ENCODE measurements at regions not wholly inside any gene's neighbourhood (a gene's known extent, or its start where the extent isn't known, plus 50 kb on each side); places are given as distances from the start of the nearest gene placed in this dataset.

DNA sequence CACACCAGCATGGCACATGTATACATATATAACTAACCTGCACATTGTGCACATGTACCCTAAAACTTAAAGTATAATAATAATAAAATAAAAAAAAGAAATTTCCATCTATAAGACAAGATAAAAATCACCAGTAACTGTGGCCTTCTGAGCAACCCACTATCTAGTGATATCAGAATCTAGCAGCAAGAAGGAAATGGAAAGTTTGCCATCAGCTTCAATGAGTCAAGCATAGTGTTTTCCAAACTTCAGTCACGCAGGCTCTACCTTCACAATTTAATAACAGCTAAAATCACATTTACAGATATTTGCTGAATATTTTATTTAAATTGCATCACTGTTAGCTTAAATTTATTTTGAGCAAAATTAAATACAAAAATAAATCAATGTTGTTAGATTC lies 345.3 kb upstream of the CD180 start:
- Histone ChIP-seq H3K27ac (no peak overlapping the region), H3K4me1 (no peaks in the 10 kb centered on the region), H3K36me3 (no peaks in the 10 kb centered on the region), H3K27me3 (no peaks in the 10 kb centered on the region), H3K9me3 (no peaks in the 10 kb centered on the region), H3K4me3 (no peak overlapping the region)
- TF ChIP-seq, protein P1, sequence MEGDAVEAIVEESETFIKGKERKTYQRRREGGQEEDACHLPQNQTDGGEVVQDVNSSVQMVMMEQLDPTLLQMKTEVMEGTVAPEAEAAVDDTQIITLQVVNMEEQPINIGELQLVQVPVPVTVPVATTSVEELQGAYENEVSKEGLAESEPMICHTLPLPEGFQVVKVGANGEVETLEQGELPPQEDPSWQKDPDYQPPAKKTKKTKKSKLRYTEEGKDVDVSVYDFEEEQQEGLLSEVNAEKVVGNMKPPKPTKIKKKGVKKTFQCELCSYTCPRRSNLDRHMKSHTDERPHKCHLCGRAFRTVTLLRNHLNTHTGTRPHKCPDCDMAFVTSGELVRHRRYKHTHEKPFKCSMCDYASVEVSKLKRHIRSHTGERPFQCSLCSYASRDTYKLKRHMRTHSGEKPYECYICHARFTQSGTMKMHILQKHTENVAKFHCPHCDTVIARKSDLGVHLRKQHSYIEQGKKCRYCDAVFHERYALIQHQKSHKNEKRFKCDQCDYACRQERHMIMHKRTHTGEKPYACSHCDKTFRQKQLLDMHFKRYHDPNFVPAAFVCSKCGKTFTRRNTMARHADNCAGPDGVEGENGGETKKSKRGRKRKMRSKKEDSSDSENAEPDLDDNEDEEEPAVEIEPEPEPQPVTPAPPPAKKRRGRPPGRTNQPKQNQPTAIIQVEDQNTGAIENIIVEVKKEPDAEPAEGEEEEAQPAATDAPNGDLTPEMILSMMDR (IDR thresholded peaks at IDR 0.05) = no peak
- no peak for TF ChIP-seq POLR2A (IDR thresholded peaks at IDR 0.05)
- DNase-seq = no peak
- intact Hi-C loops (cut with DNase I; ENCODE audit: low total_unique reads) = no loop called here

DNA sequence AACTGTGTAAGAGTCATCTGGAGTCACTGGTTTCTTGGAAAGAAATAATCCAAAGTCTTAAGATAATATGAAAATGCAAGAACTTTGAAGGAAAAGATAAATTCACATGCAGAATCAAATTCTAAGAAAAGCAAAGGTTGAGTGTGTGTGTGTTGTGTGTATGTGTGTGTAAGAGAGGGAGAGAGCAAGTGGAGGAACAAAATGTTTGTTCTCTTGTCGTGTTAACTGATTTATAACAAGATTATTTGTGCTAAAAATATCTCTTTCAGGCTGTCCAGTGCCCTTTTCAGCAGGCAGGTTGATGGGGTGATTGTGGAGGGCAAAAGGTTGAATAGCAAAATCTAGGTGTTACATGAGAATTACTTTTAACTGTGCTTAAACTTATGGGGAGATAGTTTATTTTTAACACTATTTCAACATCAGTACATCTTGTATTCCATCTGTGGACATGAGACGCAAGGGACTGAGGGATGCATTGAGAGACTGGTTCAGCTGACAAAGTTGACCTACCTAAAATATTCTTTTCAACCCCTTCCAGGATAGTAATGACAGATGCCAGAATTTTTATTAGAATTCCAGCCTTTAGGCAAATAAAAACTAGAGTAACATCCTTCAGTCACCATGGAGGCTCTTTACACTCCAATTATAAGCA lies 342.4 kb upstream of the CD180 start:
- intact Hi-C loops (cut with DNase I; ENCODE audit: low total_unique reads) = no loop called here
- Histone ChIP-seq H3K36me3 (no peaks in the 10 kb centered on the region), H3K4me3 (no peak overlapping the region), H3K27me3 (no peaks in the 10 kb centered on the region), H3K9me3 (no peaks in the 10 kb centered on the region), H3K27ac (peak overlapping the region; percentile 88 to 90), H3K4me1 (no peaks in the 10 kb centered on the region)
- TF ChIP-seq, protein P1 (IDR thresholded peaks at IDR 0.05) = no peak
- no peak for TF ChIP-seq POLR2A (IDR thresholded peaks at IDR 0.05)
- DNase-seq = no peak

DNA sequence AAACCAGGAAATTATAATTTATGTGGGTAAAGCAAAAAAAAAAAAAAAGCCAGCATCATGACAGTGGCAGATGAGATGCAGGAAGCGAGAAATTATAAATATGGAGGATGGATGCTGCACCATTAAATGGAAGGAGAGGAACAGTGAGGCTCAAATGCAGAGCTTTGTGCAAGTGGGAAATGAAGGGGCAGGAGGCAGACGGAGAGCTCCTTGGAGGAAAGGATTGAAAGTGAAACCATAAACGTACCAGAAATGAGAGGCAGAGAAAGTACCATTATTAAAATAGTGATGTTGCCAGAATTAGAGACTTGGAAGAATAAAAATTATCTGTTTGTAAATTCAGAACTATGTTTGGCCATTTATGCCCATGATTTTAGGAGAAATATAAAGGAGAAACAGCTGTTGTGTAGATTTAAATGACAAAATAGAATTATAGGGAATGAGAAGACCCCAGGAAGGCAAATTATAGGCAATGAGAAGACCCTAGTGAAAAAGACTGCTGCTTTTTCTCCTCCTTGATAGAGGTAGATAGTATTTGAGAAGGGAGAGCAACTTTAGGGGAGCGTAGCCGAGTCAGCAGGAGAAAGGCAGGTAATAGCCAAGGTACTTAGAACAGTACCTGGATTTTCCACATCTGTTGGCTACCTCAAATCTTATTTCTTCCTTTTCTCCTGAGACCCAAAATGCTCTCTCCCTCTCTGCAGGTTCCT lies 341.0 kb upstream of the CD180 start:
- intact Hi-C loops (cut with DNase I; ENCODE audit: low total_unique reads) = no loop called here
- peak overlapping the region; percentile 88 to 90 for H3K27ac ChIP-seq
- H3K4me1 ChIP-seq = no peaks in the 10 kb centered on the region
- peak in 1 of 2 donors; percentile 29 for DNase-seq
- TF ChIP-seq, protein P1 (IDR thresholded peaks at IDR 0.05) = no peak
- TF ChIP-seq POLR2A (IDR thresholded peaks at IDR 0.05) = no peak
- H3K9me3 ChIP-seq = no peaks in the 10 kb centered on the region
- no peaks in the 10 kb centered on the region for H3K36me3 ChIP-seq
- H3K27me3 ChIP-seq = no peaks in the 10 kb centered on the region
- peak overlapping the region; percentile 21 to 23 for H3K4me3 ChIP-seq

DNA sequence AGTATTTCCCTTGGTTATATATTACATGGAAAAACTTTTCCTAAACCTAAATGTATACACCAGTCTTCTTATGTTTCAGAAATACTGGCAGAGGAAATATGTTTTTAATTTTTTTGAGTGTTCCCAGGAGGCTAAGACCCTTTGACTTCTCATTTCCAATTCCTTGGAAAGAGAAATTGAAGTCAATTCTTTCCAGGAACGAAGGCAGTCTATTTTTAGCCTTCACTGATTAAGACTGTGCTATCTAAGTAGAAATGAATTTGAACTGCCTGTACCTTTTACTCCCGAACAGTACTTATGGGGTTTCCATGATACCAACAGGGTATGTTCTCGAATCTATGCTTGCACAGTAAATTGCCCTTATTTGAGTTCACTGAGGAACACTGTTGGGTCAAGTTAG lies 340.3 kb upstream of the CD180 start:
- H3K27me3 ChIP-seq = no peaks in the 10 kb centered on the region
- H3K9me3 ChIP-seq = no peaks in the 10 kb centered on the region
- TF ChIP-seq POLR2A (IDR thresholded peaks at IDR 0.05) = no peak
- TF ChIP-seq, protein P1 (IDR thresholded peaks at IDR 0.05) = no peak
- no peaks in the 10 kb centered on the region for H3K4me1 ChIP-seq
- H3K36me3 ChIP-seq = no peaks in the 10 kb centered on the region
- DNase-seq = no peak
- peak overlapping the region in 1 of 2 donors; percentile 23 for H3K4me3 ChIP-seq
- intact Hi-C loops (cut with DNase I; ENCODE audit: low total_unique reads) = no loop called here
- H3K27ac ChIP-seq = peak overlapping the region; percentile 88 to 90

DNA sequence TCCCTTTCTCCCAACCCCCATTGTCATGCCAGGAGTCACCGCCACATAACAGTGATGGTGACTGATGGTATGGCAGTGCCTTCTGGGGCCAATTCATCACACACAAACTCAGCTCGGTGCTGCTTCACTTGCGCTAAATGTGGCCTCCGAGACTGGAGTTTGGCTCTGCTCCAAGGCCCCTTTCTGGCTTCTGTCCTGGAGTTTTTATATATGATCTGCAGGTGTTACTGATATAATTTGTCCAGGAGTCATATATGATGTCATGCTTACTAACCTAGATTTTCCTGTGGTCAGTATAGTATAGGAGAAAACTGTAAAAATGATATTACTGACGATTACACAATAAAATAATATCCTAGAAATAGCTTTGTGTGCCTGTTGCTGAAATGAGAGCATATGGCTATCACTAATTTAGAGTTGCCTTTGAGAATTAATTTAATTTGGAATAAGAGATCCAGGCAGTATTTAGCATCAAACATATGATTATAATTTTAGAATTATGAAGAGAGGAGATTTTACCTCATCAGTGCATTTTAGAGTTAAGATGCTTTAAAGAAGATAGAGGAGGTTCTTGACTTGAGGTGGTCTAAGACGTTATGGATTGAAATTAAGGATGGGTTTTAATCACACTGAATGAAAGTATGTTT lies 334.1 kb upstream of the CD180 start:
- no peak for TF ChIP-seq POLR2A (IDR thresholded peaks at IDR 0.05)
- TF ChIP-seq, protein P1 (IDR thresholded peaks at IDR 0.05) = no peak
- no peaks in the 10 kb centered on the region for H3K27me3 ChIP-seq
- H3K4me3 ChIP-seq = no peak overlapping the region
- no peak overlapping the region for H3K27ac ChIP-seq
- no peak for DNase-seq
- H3K9me3 ChIP-seq = no peaks in the 10 kb centered on the region
- intact Hi-C loops (cut with DNase I; ENCODE audit: low total_unique reads) = no loop called here
- no peaks in the 10 kb centered on the region for H3K36me3 ChIP-seq
- H3K4me1 ChIP-seq = no peaks in the 10 kb centered on the region

All from uterus (tissue), 3 donors.